ENCODE measurements at regions not wholly inside any gene's neighbourhood (a gene's known extent, or its start where the extent isn't known, plus 50 kb on each side); places are given as distances from the start of the nearest gene placed in this dataset.

DNA sequence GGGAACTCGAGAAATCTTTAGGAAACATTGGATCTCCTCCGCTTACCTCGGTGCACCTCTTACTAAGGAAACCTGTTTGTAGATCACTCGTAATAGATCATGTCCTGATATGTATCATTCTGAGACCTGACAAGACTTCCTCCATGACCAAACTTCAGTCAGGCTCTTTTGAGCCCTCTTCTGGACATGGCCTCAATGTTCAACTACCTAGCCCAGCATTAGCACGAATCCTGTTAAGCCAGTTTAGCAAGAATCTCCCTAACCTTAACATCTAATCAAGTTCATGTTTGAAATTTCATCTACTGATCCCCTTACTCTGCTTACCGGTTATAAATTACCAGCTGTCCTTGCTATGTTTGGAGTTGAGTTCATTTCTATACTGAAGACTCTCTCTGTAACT is 713.9 kb upstream of the USP15 start:
- Histone ChIP-seq H3K9me3 (ENCODE audit: control insufficient read depth in 1 of 2, insufficient read depth in 1 of 2, low read length in 2 of 2) (no peaks in the 10 kb centered on the region), H3K27me3 (ENCODE audit: control insufficient read depth in 1 of 2, insufficient read depth in 2 of 2, low read length in 2 of 2) (no peaks in the 10 kb centered on the region), H3K4me1 (ENCODE audit: insufficient read depth, low read length) (no peaks in the 10 kb centered on the region), H3K27ac (ENCODE audit: low read depth in 1 of 2, low read length in 2 of 2) (no peak overlapping the region), H3K36me3 (ENCODE audit: insufficient read depth, low read length) (no peaks in the 10 kb centered on the region), H3K4me3 (ENCODE audit: low read length) (no peak overlapping the region)
- no peak for ATAC-seq (ENCODE audit: poor library complexity)
- ChIA-PET CTCF (no interaction called here), POLR2A (no interaction called here)
- intact Hi-C loops (cut with DNase I, micrococcal nuclease): no loop called here
- Mint-ChIP-seq H3K27ac (no peak overlapping the region), H3K4me3 (no peak overlapping the region), H3K9me3 (no peaks in the 10 kb centered on the region), H3K27me3 (no peaks in the 10 kb centered on the region), H3K4me1 (ENCODE audit: low read depth) (no peaks in the 10 kb centered on the region), H3K36me3 (ENCODE audit: low read depth) (no peaks in the 10 kb centered on the region)
- TF ChIP-seq, protein P1, sequence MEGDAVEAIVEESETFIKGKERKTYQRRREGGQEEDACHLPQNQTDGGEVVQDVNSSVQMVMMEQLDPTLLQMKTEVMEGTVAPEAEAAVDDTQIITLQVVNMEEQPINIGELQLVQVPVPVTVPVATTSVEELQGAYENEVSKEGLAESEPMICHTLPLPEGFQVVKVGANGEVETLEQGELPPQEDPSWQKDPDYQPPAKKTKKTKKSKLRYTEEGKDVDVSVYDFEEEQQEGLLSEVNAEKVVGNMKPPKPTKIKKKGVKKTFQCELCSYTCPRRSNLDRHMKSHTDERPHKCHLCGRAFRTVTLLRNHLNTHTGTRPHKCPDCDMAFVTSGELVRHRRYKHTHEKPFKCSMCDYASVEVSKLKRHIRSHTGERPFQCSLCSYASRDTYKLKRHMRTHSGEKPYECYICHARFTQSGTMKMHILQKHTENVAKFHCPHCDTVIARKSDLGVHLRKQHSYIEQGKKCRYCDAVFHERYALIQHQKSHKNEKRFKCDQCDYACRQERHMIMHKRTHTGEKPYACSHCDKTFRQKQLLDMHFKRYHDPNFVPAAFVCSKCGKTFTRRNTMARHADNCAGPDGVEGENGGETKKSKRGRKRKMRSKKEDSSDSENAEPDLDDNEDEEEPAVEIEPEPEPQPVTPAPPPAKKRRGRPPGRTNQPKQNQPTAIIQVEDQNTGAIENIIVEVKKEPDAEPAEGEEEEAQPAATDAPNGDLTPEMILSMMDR (IDR thresholded peaks at IDR 0.05): no peak
- DNase-seq: no peak

DNA sequence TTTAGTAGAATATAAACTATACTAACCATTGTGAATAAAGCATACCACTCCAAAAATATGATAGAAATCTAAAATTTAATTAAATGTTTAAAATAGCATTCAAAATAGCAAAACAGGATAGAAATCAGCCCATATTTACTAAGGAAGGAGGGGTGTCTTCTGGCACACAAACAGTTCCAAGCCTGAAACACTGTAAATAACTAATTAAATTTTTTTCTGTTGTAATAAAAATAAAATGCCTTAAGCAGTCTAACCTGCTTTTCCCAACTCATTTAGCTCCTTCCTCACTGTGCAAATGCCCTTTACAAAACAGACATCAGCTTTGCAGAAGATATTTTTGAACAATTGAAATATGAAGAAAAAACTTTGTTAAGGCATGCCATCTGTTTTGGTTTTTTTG is 707.1 kb upstream of the USP15 start:
- CTCF ChIA-PET: no interaction called here

DNA sequence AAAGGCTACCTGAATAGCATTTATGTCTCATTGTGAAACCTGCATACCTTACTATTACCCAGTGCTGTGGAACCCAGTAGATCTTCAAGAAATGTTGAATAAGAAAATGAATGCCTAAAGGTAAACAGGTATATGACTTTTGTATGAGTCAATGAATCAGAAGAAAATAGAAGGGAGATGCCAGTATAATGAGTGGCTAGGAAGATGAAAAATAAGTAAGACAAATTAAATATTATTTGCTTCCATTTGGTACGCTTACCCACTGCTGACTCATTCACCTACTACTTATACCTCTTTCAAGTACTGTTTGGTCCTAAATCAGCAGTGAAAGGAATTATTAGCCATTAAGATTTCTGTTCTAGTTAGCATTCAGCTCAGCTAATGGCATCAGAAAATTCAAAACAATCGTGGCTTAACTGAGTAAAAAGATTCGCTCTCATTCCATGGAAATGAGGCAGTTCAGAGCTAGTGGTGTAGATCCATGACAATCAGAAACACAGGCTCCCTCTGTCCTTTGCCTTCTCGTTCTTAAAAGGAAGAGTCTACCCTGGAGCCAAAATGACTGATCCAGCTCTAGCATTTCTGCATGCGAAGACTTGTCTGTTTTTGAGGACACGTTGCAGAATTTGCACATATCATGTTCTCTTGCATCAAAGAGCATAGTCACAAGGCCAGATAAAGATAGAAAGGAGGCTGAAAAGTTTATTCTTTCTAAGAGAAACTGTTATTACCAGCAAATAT is 705.8 kb upstream of the USP15 start:
- DNase-seq (no peak), ATAC-seq (ENCODE audit: poor library complexity) (no peak)
- Histone ChIP-seq H3K36me3 (ENCODE audit: insufficient read depth, low read length) (no peaks in the 10 kb centered on the region), H3K9me3 (ENCODE audit: control insufficient read depth in 1 of 2, insufficient read depth in 1 of 2, low read length in 2 of 2) (no peaks in the 10 kb centered on the region), H3K27ac (ENCODE audit: low read depth in 1 of 2, low read length in 2 of 2) (no peak overlapping the region), H3K27me3 (ENCODE audit: control insufficient read depth in 1 of 2, insufficient read depth in 2 of 2, low read length in 2 of 2) (no peaks in the 10 kb centered on the region), H3K4me1 (ENCODE audit: insufficient read depth, low read length) (no peaks in the 10 kb centered on the region), H3K4me3 (ENCODE audit: low read length) (no peak overlapping the region)
- intact Hi-C loops (cut with DNase I, micrococcal nuclease): no loop called here
- ChIA-PET CTCF (no interaction called here), POLR2A (no interaction called here)
- Mint-ChIP-seq H3K9me3 (no peaks in the 10 kb centered on the region), H3K27ac (no peak overlapping the region), H3K4me3 (no peak overlapping the region), H3K4me1 (ENCODE audit: low read depth) (no peaks in the 10 kb centered on the region), H3K27me3 (no peaks in the 10 kb centered on the region), H3K36me3 (ENCODE audit: low read depth) (no peaks in the 10 kb centered on the region)
- TF ChIP-seq, protein P1 (IDR thresholded peaks at IDR 0.05): no peak

More for the DNA sequence above, 707.1 kb upstream of the USP15 start:
- Histone ChIP-seq H3K4me1 (ENCODE audit: insufficient read depth, low read length) (no peaks in the 10 kb centered on the region), H3K9me3 (ENCODE audit: control insufficient read depth in 1 of 2, insufficient read depth in 1 of 2, low read length in 2 of 2) (no peaks in the 10 kb centered on the region), H3K27me3 (ENCODE audit: control insufficient read depth in 1 of 2, insufficient read depth in 2 of 2, low read length in 2 of 2) (no peaks in the 10 kb centered on the region), H3K4me3 (ENCODE audit: low read length) (no peak overlapping the region), H3K36me3 (ENCODE audit: insufficient read depth, low read length) (no peaks in the 10 kb centered on the region), H3K27ac (ENCODE audit: low read depth in 1 of 2, low read length in 2 of 2) (no peak overlapping the region)
- H3K36me3 Mint-ChIP-seq (ENCODE audit: low read depth): no peaks in the 10 kb centered on the region
- DNase-seq (no peak), ATAC-seq (ENCODE audit: poor library complexity) (no peak)
- TF ChIP-seq, protein P1 (IDR thresholded peaks at IDR 0.05): no peak
- no peak overlapping the region for H3K27ac Mint-ChIP-seq
- POLR2A ChIA-PET: no interaction called here
- no peaks in the 10 kb centered on the region for H3K27me3 Mint-ChIP-seq
- H3K4me3 Mint-ChIP-seq: no peak overlapping the region
- no peaks in the 10 kb centered on the region for H3K9me3 Mint-ChIP-seq
- intact Hi-C loops (cut with DNase I, micrococcal nuclease): no loop called here
- H3K4me1 Mint-ChIP-seq (ENCODE audit: low read depth): no peaks in the 10 kb centered on the region
